Astrocyte (in vitro differentiated cells and primary cell): ENCODE measurements at regions not wholly inside any gene's neighbourhood (a gene's known extent, or its start where the extent isn't known, plus 50 kb on each side); places are given as distances from the start of the nearest gene placed in this dataset.

ENCODE experiments used
- EZH2 ChIP-seq: IDR thresholded peaks from 2 replicates; pipeline ENCODE4 v1.6.1; 2012; ENCODE audit warnings: mild to moderate bottlenecking, low read length, inconsistent platforms; ENCODE audit not compliant: insufficient read depth
- TF ChIP-seq, protein P1 (sequence below): IDR thresholded peaks from 2 replicates; pipeline ENCODE4 v1.5.1; 2011; ENCODE audit warnings: low read depth, mild to moderate bottlenecking, inconsistent platforms, low read length, moderate library complexity; ENCODE audit not compliant: insufficient read depth

GRCh38 chr11:116256215-116256614 is 516.6 kb downstream of the BUD13 start:
- TF ChIP-seq EZH2, result no peak
- TF ChIP-seq, protein P1, sequence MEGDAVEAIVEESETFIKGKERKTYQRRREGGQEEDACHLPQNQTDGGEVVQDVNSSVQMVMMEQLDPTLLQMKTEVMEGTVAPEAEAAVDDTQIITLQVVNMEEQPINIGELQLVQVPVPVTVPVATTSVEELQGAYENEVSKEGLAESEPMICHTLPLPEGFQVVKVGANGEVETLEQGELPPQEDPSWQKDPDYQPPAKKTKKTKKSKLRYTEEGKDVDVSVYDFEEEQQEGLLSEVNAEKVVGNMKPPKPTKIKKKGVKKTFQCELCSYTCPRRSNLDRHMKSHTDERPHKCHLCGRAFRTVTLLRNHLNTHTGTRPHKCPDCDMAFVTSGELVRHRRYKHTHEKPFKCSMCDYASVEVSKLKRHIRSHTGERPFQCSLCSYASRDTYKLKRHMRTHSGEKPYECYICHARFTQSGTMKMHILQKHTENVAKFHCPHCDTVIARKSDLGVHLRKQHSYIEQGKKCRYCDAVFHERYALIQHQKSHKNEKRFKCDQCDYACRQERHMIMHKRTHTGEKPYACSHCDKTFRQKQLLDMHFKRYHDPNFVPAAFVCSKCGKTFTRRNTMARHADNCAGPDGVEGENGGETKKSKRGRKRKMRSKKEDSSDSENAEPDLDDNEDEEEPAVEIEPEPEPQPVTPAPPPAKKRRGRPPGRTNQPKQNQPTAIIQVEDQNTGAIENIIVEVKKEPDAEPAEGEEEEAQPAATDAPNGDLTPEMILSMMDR, result no peak
